ENCODE measurements at regions not wholly inside any gene's neighbourhood (a gene's known extent, or its start where the extent isn't known, plus 50 kb on each side); places are given as distances from the start of the nearest gene placed in this dataset.

GRCh38 chr12:22971701-22972191 lies 346.8 kb downstream of the ETNK1 start:
- Histone ChIP-seq H3K36me3 (no peaks in the 10 kb centered on the region), H3K27me3 (no peaks in the 10 kb centered on the region), H3K4me3 (peak overlapping the region in 1 of 3 donors; percentile 13), H3K27ac (no peak overlapping the region), H3K4me1 (no peaks in the 10 kb centered on the region), H3K9me3 (no peaks in the 10 kb centered on the region)
- DNase-seq (ENCODE audit: low spot score in 2 of 2): no peak
- TF ChIP-seq POLR2AphosphoS5 (IDR thresholded peaks at IDR 0.05) (no peak), CTCF (IDR thresholded peaks at IDR 0.05) (no peak), POLR2A (IDR thresholded peaks at IDR 0.05) (no peak)
- intact Hi-C loops (cut with DNase I; ENCODE audit: low total_unique reads): loop anchor here (10.0 kb wide), 1 partner anchor 597 kb away; no protein-coding TSS in a partner anchor

GRCh38 chr12:22974865-22975264 lies 349.9 kb downstream of the ETNK1 start:
- DNase-seq (ENCODE audit: low spot score in 2 of 2): no peak
- no peaks in the 10 kb centered on the region for H3K9me3 ChIP-seq
- no peaks in the 10 kb centered on the region for H3K36me3 ChIP-seq
- no peaks in the 10 kb centered on the region for H3K4me1 ChIP-seq
- TF ChIP-seq POLR2AphosphoS5 (IDR thresholded peaks at IDR 0.05) (no peak), CTCF (IDR thresholded peaks at IDR 0.05) (no peak), POLR2A (IDR thresholded peaks at IDR 0.05) (no peak)
- no peaks in the 10 kb centered on the region for H3K27me3 ChIP-seq
- no peak overlapping the region for H3K4me3 ChIP-seq
- intact Hi-C loops (cut with DNase I; ENCODE audit: low total_unique reads): loop anchor here (5.0 to 10.0 kb wide), 2 partner anchors 233 to 600 kb away; no protein-coding TSS in a partner anchor
- H3K27ac ChIP-seq: no peak overlapping the region

GRCh38 chr12:22978962-22979361 lies 354.0 kb downstream of the ETNK1 start:
- Histone ChIP-seq H3K36me3 (no peaks in the 10 kb centered on the region), H3K4me1 (no peaks in the 10 kb centered on the region), H3K27me3 (no peaks in the 10 kb centered on the region), H3K9me3 (no peaks in the 10 kb centered on the region), H3K27ac (no peak overlapping the region), H3K4me3 (no peak overlapping the region)
- no peak for DNase-seq (ENCODE audit: low spot score in 2 of 2)
- intact Hi-C loops (cut with DNase I; ENCODE audit: low total_unique reads): loop anchor here (5.0 to 10.0 kb wide), 2 partner anchors 237 to 604 kb away; no protein-coding TSS in a partner anchor
- TF ChIP-seq POLR2AphosphoS5 (IDR thresholded peaks at IDR 0.05) (no peak), CTCF (IDR thresholded peaks at IDR 0.05) (no peak), POLR2A (IDR thresholded peaks at IDR 0.05) (no peak)

GRCh38 chr12:22979854-22980469 lies 355.0 kb downstream of the ETNK1 start:
- H3K4me1 ChIP-seq: no peaks in the 10 kb centered on the region
- no peak overlapping the region for H3K27ac ChIP-seq
- H3K36me3 ChIP-seq: no peaks in the 10 kb centered on the region
- H3K27me3 ChIP-seq: no peaks in the 10 kb centered on the region
- intact Hi-C loops (cut with DNase I; ENCODE audit: low total_unique reads): loop anchor here (5.0 to 10.0 kb wide), 2 partner anchors 238 to 605 kb away; no protein-coding TSS in a partner anchor
- TF ChIP-seq POLR2A (IDR thresholded peaks at IDR 0.05) (no peak), POLR2AphosphoS5 (IDR thresholded peaks at IDR 0.05) (no peak), CTCF (IDR thresholded peaks at IDR 0.05) (no peak)
- DNase-seq (ENCODE audit: low spot score in 2 of 2): no peak
- no peak overlapping the region for H3K4me3 ChIP-seq
- no peaks in the 10 kb centered on the region for H3K9me3 ChIP-seq

- no peaks in the 10 kb centered on the region for H3K9me3 ChIP-seq
- no peak overlapping the region for H3K4me3 ChIP-seq
- no peaks in the 10 kb centered on the region for H3K27me3 ChIP-seq
- H3K4me1 ChIP-seq: no peaks in the 10 kb centered on the region
- H3K27ac ChIP-seq: no peak overlapping the region
- TF ChIP-seq CTCF (IDR thresholded peaks at IDR 0.05): no peak
- no peak for TF ChIP-seq POLR2A (IDR thresholded peaks at IDR 0.05)
- no peak for TF ChIP-seq POLR2AphosphoS5 (IDR thresholded peaks at IDR 0.05)
- intact Hi-C loops (cut with DNase I; ENCODE audit: low total_unique reads): no loop called here
- H3K36me3 ChIP-seq: no peaks in the 10 kb centered on the region
- DNase-seq (ENCODE audit: low spot score in 2 of 2): no peak
These were observed 356.7 kb downstream of the ETNK1 start for GRCh38 chr12:22981711-22982110.

Data from breast epithelium (tissue), 4 donors.